RWPE2 (cell line): ENCODE measurements at regions not wholly inside any gene's neighbourhood (a gene's known extent, or its start where the extent isn't known, plus 50 kb on each side); places are given as distances from the start of the nearest gene placed in this dataset.

ENCODE experiments used
- ATAC-seq: fragments of 200-7000 bp; cut with Tn5 transposase; 3 replicates; pipeline ENCODE4 v1.9.1; 2021; ENCODE audit warnings: low read depth
- DNase-seq: peaks from one replicate; pipeline ENCODE4 v3.0.0-alpha.2; 2020; ENCODE audit warnings: low spot score
- H3K27ac ChIP-seq: fragments of 450-650 bp; 2 replicates; pipeline ENCODE4 v1.5.1; 2017; ENCODE audit warnings: mild to moderate bottlenecking; ENCODE audit not compliant: poor library complexity, severe bottlenecking
- H3K27me3 ChIP-seq: fragments of 250-450 bp; sonication (Bioruptor Pico); 2 replicates; pipeline ENCODE4 v1.5.1; 2021; ENCODE audit warnings: mild to moderate bottlenecking, moderate library complexity; ENCODE audit not compliant: insufficient read depth, poor library complexity, severe bottlenecking
- H3K36me3 ChIP-seq: fragments of 250-450 bp; sonication (Bioruptor Pico); 2 replicates; pipeline ENCODE4 v1.5.1; 2020; ENCODE audit warnings: low read depth, mild to moderate bottlenecking, moderate library complexity
- H3K4me1 ChIP-seq: fragments of 250-450 bp; sonication (Bioruptor Pico); 2 replicates; pipeline ENCODE4 v1.5.1; 2021; ENCODE audit warnings: mild to moderate bottlenecking, moderate library complexity; ENCODE audit not compliant: insufficient read depth, poor library complexity, severe bottlenecking
- H3K4me3 ChIP-seq: fragments of 250-450 bp; sonication (Bioruptor Pico); 2 replicates; pipeline ENCODE4 v1.5.1; 2021; ENCODE audit warnings: mild to moderate bottlenecking, moderate library complexity; ENCODE audit not compliant: severe bottlenecking
- H3K9me3 ChIP-seq: fragments of 250-450 bp; sonication (Bioruptor Pico); 2 replicates; pipeline ENCODE4 v1.5.1; 2021; ENCODE audit warnings: mild to moderate bottlenecking, moderate library complexity; ENCODE audit not compliant: severe bottlenecking
- CTCF ChIP-seq: fragments of 450-650 bp; IDR thresholded peaks from one replicate; pipeline ENCODE4 v1.5.1; 2017; ENCODE audit warnings: mild to moderate bottlenecking, moderate library complexity; ENCODE audit not compliant: poor library complexity, severe bottlenecking

- Histone ChIP-seq H3K27me3 (no peaks in the 10 kb centered on the region), H3K4me1 (no peaks in the 10 kb centered on the region), H3K9me3 (no peaks in the 10 kb centered on the region), H3K36me3 (peaks cover 24% of the 10 kb centered on the region; the same call in 1 of the 2 replicates), H3K27ac (no peak overlapping the region), H3K4me3 (no peak overlapping the region)
- TF ChIP-seq CTCF = no peak
- DNase-seq = no peak
- ATAC-seq = no peak
These were observed 53.2 kb downstream of the DNAAF9 start for GRCh38 chr20:3354247-3354646.

GRCh38 chr20:3353646-3354045, 53.8 kb downstream of the DNAAF9 start:
- ATAC-seq (no peak), DNase-seq (no peak)
- Histone ChIP-seq H3K4me1 (no peaks in the 10 kb centered on the region), H3K27ac (no peak overlapping the region), H3K27me3 (no peaks in the 10 kb centered on the region), H3K4me3 (no peak overlapping the region), H3K9me3 (no peaks in the 10 kb centered on the region), H3K36me3 (peaks cover 22% of the 10 kb centered on the region)
- no peak for TF ChIP-seq CTCF

GRCh38 chr20:3352202-3352601, 55.3 kb downstream of the DNAAF9 start:
- peaks cover 31% of the 10 kb centered on the region for H3K36me3 ChIP-seq
- H3K4me1 ChIP-seq = no peaks in the 10 kb centered on the region
- H3K27ac ChIP-seq = no peak overlapping the region
- H3K4me3 ChIP-seq = no peak overlapping the region
- no peak for TF ChIP-seq CTCF
- H3K27me3 ChIP-seq = no peaks in the 10 kb centered on the region
- DNase-seq = no peak
- H3K9me3 ChIP-seq = no peaks in the 10 kb centered on the region
- no peak for ATAC-seq

- no peak for DNase-seq
- Histone ChIP-seq H3K4me1 (no peaks in the 10 kb centered on the region), H3K9me3 (no peaks in the 10 kb centered on the region), H3K36me3 (peaks cover 26% of the 10 kb centered on the region), H3K4me3 (no peak overlapping the region), H3K27me3 (no peaks in the 10 kb centered on the region), H3K27ac (no peak overlapping the region)
- no peak for ATAC-seq
- no peak for TF ChIP-seq CTCF
These were observed 57.0 kb downstream of the DNAAF9 start for GRCh38 chr20:3350422-3350821.

GRCh38 chr20:3349786-3350185, 57.7 kb downstream of the DNAAF9 start:
- Histone ChIP-seq H3K27ac (no peak overlapping the region), H3K27me3 (no peaks in the 10 kb centered on the region), H3K4me3 (no peak overlapping the region), H3K4me1 (no peaks in the 10 kb centered on the region), H3K36me3 (peaks cover 33% of the 10 kb centered on the region), H3K9me3 (no peaks in the 10 kb centered on the region)
- DNase-seq (no peak), ATAC-seq (no peak)
- no peak for TF ChIP-seq CTCF
